ENCODE measurements at regions not wholly inside any gene's neighbourhood (a gene's known extent, or its start where the extent isn't known, plus 50 kb on each side); places are given as distances from the start of the nearest gene placed in this dataset.

- TF ChIP-seq, protein P1, sequence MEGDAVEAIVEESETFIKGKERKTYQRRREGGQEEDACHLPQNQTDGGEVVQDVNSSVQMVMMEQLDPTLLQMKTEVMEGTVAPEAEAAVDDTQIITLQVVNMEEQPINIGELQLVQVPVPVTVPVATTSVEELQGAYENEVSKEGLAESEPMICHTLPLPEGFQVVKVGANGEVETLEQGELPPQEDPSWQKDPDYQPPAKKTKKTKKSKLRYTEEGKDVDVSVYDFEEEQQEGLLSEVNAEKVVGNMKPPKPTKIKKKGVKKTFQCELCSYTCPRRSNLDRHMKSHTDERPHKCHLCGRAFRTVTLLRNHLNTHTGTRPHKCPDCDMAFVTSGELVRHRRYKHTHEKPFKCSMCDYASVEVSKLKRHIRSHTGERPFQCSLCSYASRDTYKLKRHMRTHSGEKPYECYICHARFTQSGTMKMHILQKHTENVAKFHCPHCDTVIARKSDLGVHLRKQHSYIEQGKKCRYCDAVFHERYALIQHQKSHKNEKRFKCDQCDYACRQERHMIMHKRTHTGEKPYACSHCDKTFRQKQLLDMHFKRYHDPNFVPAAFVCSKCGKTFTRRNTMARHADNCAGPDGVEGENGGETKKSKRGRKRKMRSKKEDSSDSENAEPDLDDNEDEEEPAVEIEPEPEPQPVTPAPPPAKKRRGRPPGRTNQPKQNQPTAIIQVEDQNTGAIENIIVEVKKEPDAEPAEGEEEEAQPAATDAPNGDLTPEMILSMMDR (IDR thresholded peaks at IDR 0.05; ENCODE audit: low read depth, low read length, missing control alignments): no peak
- DNase-seq (ENCODE audit: low read depth): no peak
- no peak overlapping the region for H3K4me3 ChIP-seq (ENCODE audit: low read depth, low read length)
Measured at GRCh38 chr4:149062997-149063396, 620.8 kb upstream of the NR3C2 start.

DNA sequence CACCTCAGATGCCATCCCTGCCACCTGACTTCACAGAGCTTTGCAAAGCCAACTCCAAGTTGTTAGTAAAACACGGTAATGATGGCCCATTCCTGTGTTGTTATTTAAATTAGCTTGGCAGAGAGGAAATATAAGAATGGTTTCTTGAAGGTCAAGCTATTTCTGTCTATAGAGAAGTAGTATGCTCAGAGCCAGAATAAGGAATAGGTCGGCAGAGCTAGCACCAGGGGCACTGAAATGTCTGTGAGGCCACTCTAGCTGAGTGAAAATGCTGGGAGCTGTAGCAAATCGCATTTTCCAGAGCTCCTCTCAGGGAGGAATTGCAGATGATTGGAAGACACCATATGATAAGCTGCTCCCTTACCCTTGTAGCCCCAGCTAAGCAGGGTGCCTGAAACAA, 615.4 kb upstream of the NR3C2 start:
- TF ChIP-seq, protein P1 (IDR thresholded peaks at IDR 0.05; ENCODE audit: low read depth, low read length, missing control alignments): no peak
- no peak overlapping the region for H3K4me3 ChIP-seq (ENCODE audit: low read depth, low read length)
- DNase-seq (ENCODE audit: low read depth): no peak

- TF ChIP-seq, protein P1 (IDR thresholded peaks at IDR 0.05; ENCODE audit: low read depth, low read length, missing control alignments): no peak
- no peak overlapping the region for H3K4me3 ChIP-seq (ENCODE audit: low read depth, low read length)
- no peak for DNase-seq (ENCODE audit: low read depth)
Measured at GRCh38 chr4:149056615-149057014, 614.4 kb upstream of the NR3C2 start.

DNA sequence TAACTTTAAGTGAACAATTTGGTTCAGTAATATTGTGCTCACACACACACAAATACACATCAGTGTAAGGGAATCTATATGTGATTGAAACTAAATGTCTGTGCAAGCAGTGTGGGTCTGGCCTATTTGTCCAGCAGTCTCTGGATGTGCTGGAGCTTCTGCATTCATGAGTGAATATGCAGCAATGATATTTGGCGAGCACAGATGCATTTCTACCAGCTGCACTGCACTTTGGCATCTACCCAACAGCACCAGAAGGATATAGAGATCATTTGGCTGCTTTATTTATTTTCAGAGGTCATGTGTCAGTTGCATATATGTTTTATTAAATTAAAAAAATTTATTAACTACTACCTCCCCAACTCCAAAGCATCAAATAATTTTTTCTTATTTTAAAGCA, 613.4 kb upstream of the NR3C2 start:
- DNase-seq (ENCODE audit: low read depth): no peak
- H3K4me3 ChIP-seq (ENCODE audit: low read depth, low read length): no peak overlapping the region
- TF ChIP-seq, protein P1 (IDR thresholded peaks at IDR 0.05; ENCODE audit: low read depth, low read length, missing control alignments): no peak

DNA sequence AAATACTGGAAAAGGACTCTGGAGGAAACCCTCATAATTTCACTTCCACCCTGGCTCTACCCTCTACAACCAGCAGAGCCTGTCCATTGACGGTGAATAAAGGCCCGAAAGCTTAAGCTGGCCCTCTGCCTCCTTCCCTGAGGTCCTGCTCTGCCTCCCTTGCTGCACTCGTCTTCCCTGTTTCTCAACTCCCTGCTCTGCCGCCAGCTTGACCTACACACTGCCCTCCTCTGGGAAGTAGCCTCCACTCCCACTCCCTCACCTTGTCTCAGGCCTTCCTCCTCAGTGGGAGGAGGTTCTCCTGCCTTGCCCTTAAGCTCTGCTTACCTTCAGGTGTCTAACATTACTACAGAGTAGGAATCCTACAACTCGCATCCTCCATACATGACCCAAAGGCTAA, 608.6 kb upstream of the NR3C2 start:
- DNase-seq (ENCODE audit: low read depth): no peak
- TF ChIP-seq, protein P1 (IDR thresholded peaks at IDR 0.05; ENCODE audit: low read depth, low read length, missing control alignments): no peak
- H3K4me3 ChIP-seq (ENCODE audit: low read depth, low read length): no peak overlapping the region

DNA sequence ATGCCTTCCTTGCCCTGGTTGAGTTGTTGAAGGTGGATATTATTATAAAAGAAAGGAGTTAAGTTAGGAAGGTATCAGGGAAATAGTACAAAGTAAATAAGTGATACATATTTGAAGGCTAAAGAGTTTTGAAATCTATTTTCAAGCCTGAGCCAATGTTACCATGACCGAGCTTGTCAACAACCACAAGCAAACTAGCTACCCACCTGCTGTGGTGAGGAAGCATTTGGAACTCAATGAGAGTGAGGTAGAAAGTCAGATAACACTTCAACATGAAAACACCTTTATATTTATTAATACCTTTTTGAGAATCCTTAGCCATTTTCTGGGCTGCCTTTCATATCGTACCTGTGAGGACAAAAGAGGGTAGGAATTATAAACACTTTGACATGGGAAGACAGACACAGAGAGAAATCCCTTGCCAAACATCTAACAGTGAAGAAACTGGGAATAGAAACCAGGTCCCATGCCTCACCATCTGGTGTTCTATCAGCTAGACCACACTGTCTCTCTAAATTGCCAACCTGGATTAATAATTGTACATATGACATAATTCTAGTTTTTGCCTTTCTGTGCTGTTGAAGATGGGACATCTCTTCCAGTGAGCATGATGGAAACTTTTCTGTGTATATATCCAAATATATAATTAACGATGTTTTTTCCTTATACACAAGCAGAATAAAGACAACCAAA, 606.4 kb upstream of the NR3C2 start:
- no peak for DNase-seq (ENCODE audit: low read depth)
- H3K4me3 ChIP-seq (ENCODE audit: low read depth, low read length): no peak overlapping the region
- TF ChIP-seq, protein P1 (IDR thresholded peaks at IDR 0.05; ENCODE audit: low read depth, low read length, missing control alignments): no peak

- no peak for DNase-seq (ENCODE audit: low read depth)
- no peak overlapping the region for H3K4me3 ChIP-seq (ENCODE audit: low read depth, low read length)
- TF ChIP-seq, protein P1 (IDR thresholded peaks at IDR 0.05; ENCODE audit: low read depth, low read length, missing control alignments): no peak
Measured at GRCh38 chr4:149047368-149047767, 605.2 kb upstream of the NR3C2 start.
